Kidney tubule cell (primary cell): ENCODE measurements at regions not wholly inside any gene's neighbourhood (a gene's known extent, or its start where the extent isn't known, plus 50 kb on each side); places are given as distances from the start of the nearest gene placed in this dataset.

Experiments used
- DNase-seq: peaks from one replicate; pipeline ENCODE4 v3.0.0-alpha.2; 2018; ENCODE audit warnings: low spot score

GRCh38 chrX:115491766-115492165, 69.2 kb upstream of the PLS3 start:
- no peak for DNase-seq

DNA sequence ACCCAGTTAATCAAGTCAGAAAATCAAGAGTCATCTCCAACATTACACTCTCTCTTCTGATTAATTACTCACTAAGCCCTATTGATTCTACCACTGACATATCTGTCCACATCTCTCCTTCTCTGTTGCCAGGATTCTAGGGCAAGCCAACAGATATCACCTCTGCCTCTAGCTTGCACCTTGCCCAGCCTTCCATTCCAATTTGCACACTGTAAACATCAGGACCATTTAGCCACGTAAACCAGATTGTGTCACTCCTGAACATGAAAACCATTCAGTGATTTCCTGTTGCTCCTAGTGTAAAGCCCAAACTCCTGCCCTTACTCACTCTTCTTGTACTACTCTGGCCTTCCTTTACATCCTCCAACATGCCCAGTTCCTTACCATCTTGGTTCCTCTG, 68.0 kb upstream of the PLS3 start:
- no peak for DNase-seq

- no peak for DNase-seq
These were observed 66.8 kb upstream of the PLS3 start for GRCh38 chrX:115494161-115494560.

- DNase-seq = no peak
These were observed 61.7 kb upstream of the PLS3 start for GRCh38 chrX:115499112-115499805.

GRCh38 chrX:115503099-115503498, 57.9 kb upstream of the PLS3 start:
- no peak for DNase-seq

DNA sequence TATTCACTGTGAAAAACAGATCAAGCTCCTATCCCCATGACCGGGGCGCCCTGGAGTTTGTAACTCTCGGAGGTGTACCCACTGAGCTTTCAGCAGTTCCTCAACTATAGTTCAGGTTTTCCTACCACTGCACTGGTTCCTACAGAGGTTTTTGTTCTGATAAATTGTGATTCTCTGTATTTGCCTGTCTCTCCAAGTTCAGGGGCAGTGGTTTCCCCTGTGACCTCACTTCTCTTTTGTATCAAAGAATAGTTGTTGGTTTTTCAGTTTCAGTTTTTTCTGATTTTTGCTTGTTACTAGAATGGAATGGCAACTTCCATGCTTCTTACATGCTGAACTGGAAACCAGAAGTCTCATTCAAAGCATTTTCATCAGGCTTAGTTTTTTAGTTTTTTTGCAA, 56.8 kb upstream of the PLS3 start:
- DNase-seq = no peak
